GM21390 (cell line): ENCODE measurements at regions not wholly inside any gene's neighbourhood (a gene's known extent, or its start where the extent isn't known, plus 50 kb on each side); places are given as distances from the start of the nearest gene placed in this dataset.
"Not testable (repeated sequence)": the region's sequence is repeated elsewhere in the genome, so short reads cannot be mapped to it uniquely, and the experiment has no call there.

Experiments used
- ATAC-seq: cut with Tn5 transposase; IDR thresholded peaks from one replicate; pipeline ENCODE4 v1.9.1; 2021; ENCODE audit not compliant: unreplicated experiment

- no peak for ATAC-seq
Observed at GRCh38 chr13:87452281-87452680, 218.9 kb upstream of the SLITRK5 start.

- ATAC-seq: no peak
Observed at GRCh38 chr13:87453244-87453643, 217.9 kb upstream of the SLITRK5 start.

GRCh38 chr13:87459419-87459818 lies 211.8 kb upstream of the SLITRK5 start:
- no peak for ATAC-seq

GRCh38 chr13:87497426-87497825 lies 173.7 kb upstream of the SLITRK5 start:
- ATAC-seq: no peak

- no peak for ATAC-seq
Observed at GRCh38 chr13:87498681-87499080, 172.5 kb upstream of the SLITRK5 start.

GRCh38 chr13:87524775-87525174 lies 146.4 kb upstream of the SLITRK5 start:
- ATAC-seq: no peak

GRCh38 chr13:87533776-87534175 lies 137.4 kb upstream of the SLITRK5 start:
- no peak for ATAC-seq

GRCh38 chr13:87535911-87536310 lies 135.3 kb upstream of the SLITRK5 start:
- no peak for ATAC-seq

GRCh38 chr13:87536499-87536898 lies 134.7 kb upstream of the SLITRK5 start:
- ATAC-seq: peak; percentile 25

GRCh38 chr13:87536899-87537298 lies 134.3 kb upstream of the SLITRK5 start:
- ATAC-seq: peak; percentile 75

- ATAC-seq: no peak
Observed at GRCh38 chr13:87537951-87538350, 133.2 kb upstream of the SLITRK5 start.

GRCh38 chr13:87538366-87539052 lies 132.7 kb upstream of the SLITRK5 start:
- no peak for ATAC-seq

GRCh38 chr13:87553142-87553541 lies 118.0 kb upstream of the SLITRK5 start:
- no peak for ATAC-seq

GRCh38 chr13:87554045-87554444 lies 117.1 kb upstream of the SLITRK5 start:
- no peak for ATAC-seq

- ATAC-seq: no peak
Observed at GRCh38 chr13:87557788-87558187, 113.4 kb upstream of the SLITRK5 start.

- not testable (repeated sequence) for ATAC-seq
Observed at GRCh38 chr13:87561580-87561979, 109.6 kb upstream of the SLITRK5 start.

GRCh38 chr13:87570669-87571068 lies 100.5 kb upstream of the SLITRK5 start:
- no peak for ATAC-seq

- ATAC-seq: no peak
Observed at GRCh38 chr13:87582399-87582798, 88.8 kb upstream of the SLITRK5 start.

GRCh38 chr13:87590518-87590917 lies 80.7 kb upstream of the SLITRK5 start:
- no peak for ATAC-seq

GRCh38 chr13:87604437-87604836 lies 66.7 kb upstream of the SLITRK5 start:
- ATAC-seq: not testable (repeated sequence)

- no peak for ATAC-seq
Observed at GRCh38 chr13:87607266-87607665, 63.9 kb upstream of the SLITRK5 start.

- no peak for ATAC-seq
Observed at GRCh38 chr13:87614276-87614675, 56.9 kb upstream of the SLITRK5 start.
